CD4-positive, alpha-beta T cell (primary cell): ENCODE measurements at regions not wholly inside any gene's neighbourhood (a gene's known extent, or its start where the extent isn't known, plus 50 kb on each side); places are given as distances from the start of the nearest gene placed in this dataset.

Experiments used
- ATAC-seq: fragments of 200-7000 bp; cut with Tn5 transposase; one replicate; pipeline ENCODE4 v1.10.0; 2022; ENCODE audit warnings: mild to moderate bottlenecking; ENCODE audit not compliant: poor library complexity
- CTCF ChIA-PET: fragments of 350-600 bp; sonication (Branson Sonifier 250); formaldehyde crosslinking; loops from one replicate; lab custom pipeline; 2021; ENCODE audit warnings: antibody characterized with exemption, inconsistent platforms; lab: Charles Lee
- POLR2A ChIA-PET: fragments of 350-600 bp; sonication (Branson Sonifier 250); formaldehyde crosslinking; loops from one replicate; lab custom pipeline; 2021; ENCODE audit warnings: antibody characterized with exemption, inconsistent platforms; lab: Charles Lee
- DNase-seq, 14 experiments: peaks; one replicate each; pipeline ENCODE4 v3.0.0-alpha.2; 2013 to 2020; ENCODE audit warnings: mixed read lengths in 2 of 14
- H3K27ac ChIP-seq, 2 donors: one replicate each; pipeline versions ENCODE4 v1.5.1 to v1.7.0; 2013; ENCODE audit warnings: low read length in 2 of 2, low read depth in 1 of 2, mild to moderate bottlenecking in 1 of 2
- H3K27me3 ChIP-seq, 2 experiments: 1 replicate in 1 of 2; 2 replicates in 1 of 2; pipeline versions ENCODE4 v1.6.1 to v1.7.0; 2013; ENCODE audit warnings: low read length in 2 of 2, control low read depth in 1 of 2, mild to moderate bottlenecking in 1 of 2, moderate library complexity in 1 of 2; ENCODE audit not compliant: insufficient read depth in 2 of 2, control insufficient read depth in 1 of 2
- H3K36me3 ChIP-seq: one replicate; pipeline ENCODE4 v1.6.1; 2013; ENCODE audit warnings: low read length, control low read depth; ENCODE audit not compliant: insufficient read depth
- H3K4me1 ChIP-seq: one replicate; pipeline ENCODE4 v1.6.1; 2013; ENCODE audit warnings: low read length, control low read depth; ENCODE audit not compliant: insufficient read depth
- H3K4me3 ChIP-seq: one replicate; pipeline ENCODE4 v1.5.1; 2013; ENCODE audit warnings: mild to moderate bottlenecking, low read length, moderate library complexity
- H3K9me3 ChIP-seq, 2 experiments: 1 replicate in 1 of 2; 2 replicates in 1 of 2; pipeline versions ENCODE4 v1.6.1 to v1.7.0; 2013; ENCODE audit warnings: low read length in 2 of 2, mild to moderate bottlenecking in 2 of 2, control low read depth in 1 of 2, moderate library complexity in 1 of 2; ENCODE audit not compliant: control insufficient read depth in 1 of 2, insufficient read depth in 1 of 2
- H3K27ac Mint-ChIP-seq: one replicate; pipeline ENCODE4 v1.8.0; 2020; ENCODE audit warnings: mixed read lengths
- H3K27me3 Mint-ChIP-seq: one replicate; pipeline ENCODE4 v1.8.0; 2021; ENCODE audit warnings: mixed read lengths
- H3K36me3 Mint-ChIP-seq: one replicate; pipeline ENCODE4 v1.8.0; 2021; ENCODE audit warnings: low read depth, mixed read lengths
- H3K4me1 Mint-ChIP-seq: one replicate; pipeline ENCODE4 v1.8.0; 2021; ENCODE audit warnings: low read depth, mixed read lengths
- H3K4me3 Mint-ChIP-seq: one replicate; pipeline ENCODE4 v1.8.0; 2020; ENCODE audit warnings: mild to moderate bottlenecking, mixed read lengths
- H3K9me3 Mint-ChIP-seq: one replicate; pipeline ENCODE4 v1.8.0; 2020; ENCODE audit warnings: mixed read lengths
- CTCF ChIP-seq: fragments of 200-600 bp; IDR thresholded peaks from one replicate; pipeline ENCODE4 v1.8.0; 2022; ENCODE audit warnings: antibody characterized with exemption, mild to moderate bottlenecking
- intact Hi-C, 2 experiments: fragments of 100-400 bp; cut with DNase I in 1 of 2; cut with micrococcal nuclease in 1 of 2; formaldehyde crosslinking; loops; one replicate each; pipeline versions ENCODE4 v1.15.1 to v1.9.0; 2023 to 2025; cut with DNase I, micrococcal nuclease

- CTCF ChIA-PET, result no interaction called here
Observed at GRCh38 chr13:91050970-91051369, 296.5 kb upstream of the MIR17HG start.

GRCh38 chr13:91052876-91053275 is 294.6 kb upstream of the MIR17HG start:
- H3K4me3 ChIP-seq, result no peak overlapping the region
- H3K36me3 ChIP-seq, result no peaks in the 10 kb centered on the region
- Mint-ChIP-seq H3K9me3 (peaks cover 3% of the 10 kb centered on the region), H3K27me3 (no peaks in the 10 kb centered on the region), H3K36me3 (no peaks in the 10 kb centered on the region), H3K27ac (no peak overlapping the region), H3K4me1 (no peaks in the 10 kb centered on the region), H3K4me3 (no peak overlapping the region)
- intact Hi-C loops, result no loop called here
- DNase-seq, result no peak
- no peak overlapping the region for H3K27ac ChIP-seq
- no peak for ATAC-seq
- ChIA-PET POLR2A (no interaction called here), CTCF (no interaction called here)
- no peaks in the 10 kb centered on the region for H3K4me1 ChIP-seq
- peaks cover 0 to under 1% of the 10 kb centered on the region in 2 experiments for H3K9me3 ChIP-seq
- no peaks in the 10 kb centered on the region for H3K27me3 ChIP-seq
- no peak for TF ChIP-seq CTCF

More at GRCh38 chr13:91050970-91051369, 296.5 kb upstream of the MIR17HG start:
- no peak overlapping the region for H3K27ac ChIP-seq
- H3K36me3 ChIP-seq, result no peaks in the 10 kb centered on the region
- intact Hi-C loops, result no loop called here
- no peaks in the 10 kb centered on the region for H3K9me3 ChIP-seq
- Mint-ChIP-seq H3K4me3 (no peak overlapping the region), H3K27ac (no peak overlapping the region), H3K27me3 (no peaks in the 10 kb centered on the region), H3K36me3 (no peaks in the 10 kb centered on the region), H3K9me3 (peaks cover 3% of the 10 kb centered on the region), H3K4me1 (no peaks in the 10 kb centered on the region)
- ATAC-seq (no peak), DNase-seq (no peak)
- no peaks in the 10 kb centered on the region for H3K4me1 ChIP-seq
- H3K27me3 ChIP-seq, result no peaks in the 10 kb centered on the region
- H3K4me3 ChIP-seq, result no peak overlapping the region
- no peak for TF ChIP-seq CTCF
- POLR2A ChIA-PET, result no interaction called here

- peaks cover 3% of the 10 kb centered on the region for H3K9me3 Mint-ChIP-seq
- CTCF ChIA-PET, result no interaction called here
- H3K4me1 ChIP-seq, result no peaks in the 10 kb centered on the region
Observed at GRCh38 chr13:91053318-91054065, 294.0 kb upstream of the MIR17HG start.

More at GRCh38 chr13:91053318-91054065, 294.0 kb upstream of the MIR17HG start:
- H3K27me3 ChIP-seq, result no peaks in the 10 kb centered on the region
- Mint-ChIP-seq H3K4me3 (no peak overlapping the region), H3K36me3 (no peaks in the 10 kb centered on the region), H3K27me3 (no peaks in the 10 kb centered on the region), H3K27ac (no peak overlapping the region), H3K4me1 (no peaks in the 10 kb centered on the region)
- no peak for DNase-seq
- no peak for TF ChIP-seq CTCF
- no peak overlapping the region for H3K4me3 ChIP-seq
- intact Hi-C loops, result no loop called here
- no peak for ATAC-seq
- POLR2A ChIA-PET, result no interaction called here
- no peaks in the 10 kb centered on the region for H3K36me3 ChIP-seq
- peaks cover 0 to 5% of the 10 kb centered on the region in 2 experiments for H3K9me3 ChIP-seq
- no peak overlapping the region for H3K27ac ChIP-seq
